Stomach (tissue), 4 donors: ENCODE measurements at regions not wholly inside any gene's neighbourhood (a gene's known extent, or its start where the extent isn't known, plus 50 kb on each side); places are given as distances from the start of the nearest gene placed in this dataset.

Experiments
- EP300 ChIP-seq: sonication (generic); formaldehyde crosslinking; IDR thresholded peaks from one replicate; pipeline ENCODE4 v1.6.1; 2017; ENCODE audit warnings: antibody characterized with exemption
- POLR2AphosphoS5 ChIP-seq, 3 donors: sonication (generic); formaldehyde crosslinking; IDR thresholded peaks; one replicate each; pipeline ENCODE4 v1.6.1; 2016; ENCODE audit warnings: antibody characterized with exemption in 3 of 3
- TF ChIP-seq, protein P1 (sequence below), 7 experiments: fragments of 450-650 bp in 4 of 7; fragments of 200-600 bp in 3 of 7; sonication (generic) in 3 of 7; IDR thresholded peaks; one replicate each; pipeline ENCODE4 v1.5.1; 2016 to 2019; ENCODE audit warnings: antibody characterized with exemption in 7 of 7, control low read depth in 2 of 7, mild to moderate bottlenecking in 1 of 7

DNA sequence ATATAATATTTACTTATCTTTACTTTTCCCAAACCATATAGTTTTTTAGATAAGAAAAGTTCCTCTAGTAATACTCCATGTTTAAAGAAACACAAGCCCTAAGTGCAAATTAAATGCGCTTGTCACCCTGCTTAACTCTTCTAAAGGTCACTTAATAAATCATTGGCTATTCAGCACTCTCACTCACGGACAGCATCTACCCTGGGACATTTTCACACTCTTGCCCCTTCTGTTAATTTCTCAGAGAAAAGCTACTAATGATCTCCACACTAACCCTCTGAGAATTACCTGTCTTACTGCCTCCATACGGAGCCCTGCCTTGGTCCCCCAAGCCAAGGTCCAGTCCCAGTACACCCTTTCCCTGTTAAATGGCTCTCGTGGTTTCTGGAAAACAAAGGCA lies 102.2 kb downstream of the NRN1 start:
- TF ChIP-seq, protein P1, sequence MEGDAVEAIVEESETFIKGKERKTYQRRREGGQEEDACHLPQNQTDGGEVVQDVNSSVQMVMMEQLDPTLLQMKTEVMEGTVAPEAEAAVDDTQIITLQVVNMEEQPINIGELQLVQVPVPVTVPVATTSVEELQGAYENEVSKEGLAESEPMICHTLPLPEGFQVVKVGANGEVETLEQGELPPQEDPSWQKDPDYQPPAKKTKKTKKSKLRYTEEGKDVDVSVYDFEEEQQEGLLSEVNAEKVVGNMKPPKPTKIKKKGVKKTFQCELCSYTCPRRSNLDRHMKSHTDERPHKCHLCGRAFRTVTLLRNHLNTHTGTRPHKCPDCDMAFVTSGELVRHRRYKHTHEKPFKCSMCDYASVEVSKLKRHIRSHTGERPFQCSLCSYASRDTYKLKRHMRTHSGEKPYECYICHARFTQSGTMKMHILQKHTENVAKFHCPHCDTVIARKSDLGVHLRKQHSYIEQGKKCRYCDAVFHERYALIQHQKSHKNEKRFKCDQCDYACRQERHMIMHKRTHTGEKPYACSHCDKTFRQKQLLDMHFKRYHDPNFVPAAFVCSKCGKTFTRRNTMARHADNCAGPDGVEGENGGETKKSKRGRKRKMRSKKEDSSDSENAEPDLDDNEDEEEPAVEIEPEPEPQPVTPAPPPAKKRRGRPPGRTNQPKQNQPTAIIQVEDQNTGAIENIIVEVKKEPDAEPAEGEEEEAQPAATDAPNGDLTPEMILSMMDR (IDR thresholded peaks at IDR 0.05), result no peak
- TF ChIP-seq POLR2AphosphoS5 (IDR thresholded peaks at IDR 0.05), result no peak
- no peak for TF ChIP-seq EP300
